GM18505 (cell line): ENCODE measurements at regions not wholly inside any gene's neighbourhood (a gene's known extent, or its start where the extent isn't known, plus 50 kb on each side); places are given as distances from the start of the nearest gene placed in this dataset.
"Not testable (repeated sequence)": the region's sequence is repeated elsewhere in the genome, so short reads cannot be mapped to it uniquely, and the experiment has no call there.

ENCODE experiments used
- ATAC-seq: cut with Tn5 transposase; IDR thresholded peaks from one replicate; pipeline ENCODE4 v1.9.1; 2021; ENCODE audit not compliant: unreplicated experiment
- POLR2A ChIP-seq: IDR thresholded peaks from 4 replicates; pipeline ENCODE4 v1.6.1; 2011; ENCODE audit warnings: borderline replicate concordance; ENCODE audit not compliant: insufficient read depth, insufficient read length; ENCODE audit errors: extremely low read depth

DNA sequence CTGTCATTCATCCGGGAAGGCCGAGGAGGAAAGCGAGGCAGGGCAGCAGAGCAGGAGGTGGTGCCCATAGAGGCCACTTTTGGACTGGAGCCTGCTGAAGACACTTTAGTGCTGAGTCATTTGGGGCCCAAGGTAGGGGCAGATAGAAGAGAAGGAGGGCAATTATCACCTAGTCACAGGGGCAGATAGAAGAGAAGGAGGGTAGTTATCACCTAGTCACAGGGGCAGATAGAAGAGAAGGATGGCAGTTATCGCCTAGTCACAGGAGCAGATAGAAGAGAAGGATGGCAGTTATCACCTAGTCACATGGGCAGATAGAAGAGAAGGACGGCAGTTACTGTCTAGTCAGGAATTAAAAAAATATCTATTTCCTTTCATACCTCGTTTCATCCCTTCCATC lies 1372.6 kb downstream of the FOXD4L5 start:
- not testable (repeated sequence) for ATAC-seq

DNA sequence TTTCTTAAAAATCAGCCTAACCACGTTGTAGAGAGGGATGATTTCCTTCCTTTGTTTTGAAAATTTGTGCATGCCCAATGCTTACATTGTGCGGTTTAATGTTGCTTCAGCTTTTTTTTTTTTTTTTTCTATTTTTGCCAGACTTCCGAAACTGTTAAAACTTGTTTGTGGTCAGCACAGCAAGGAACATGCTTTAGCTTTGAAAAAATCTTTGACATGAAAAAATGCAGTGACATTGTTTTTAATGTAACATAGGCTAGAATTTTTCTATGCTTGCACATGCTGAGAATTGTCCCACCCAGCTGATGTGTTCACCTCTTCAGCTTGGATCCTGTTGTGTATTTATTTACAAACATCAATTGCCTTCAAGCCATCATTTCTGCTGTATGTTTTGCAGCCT lies 1375.9 kb downstream of the FOXD4L5 start:
- not testable (repeated sequence) for ATAC-seq

DNA sequence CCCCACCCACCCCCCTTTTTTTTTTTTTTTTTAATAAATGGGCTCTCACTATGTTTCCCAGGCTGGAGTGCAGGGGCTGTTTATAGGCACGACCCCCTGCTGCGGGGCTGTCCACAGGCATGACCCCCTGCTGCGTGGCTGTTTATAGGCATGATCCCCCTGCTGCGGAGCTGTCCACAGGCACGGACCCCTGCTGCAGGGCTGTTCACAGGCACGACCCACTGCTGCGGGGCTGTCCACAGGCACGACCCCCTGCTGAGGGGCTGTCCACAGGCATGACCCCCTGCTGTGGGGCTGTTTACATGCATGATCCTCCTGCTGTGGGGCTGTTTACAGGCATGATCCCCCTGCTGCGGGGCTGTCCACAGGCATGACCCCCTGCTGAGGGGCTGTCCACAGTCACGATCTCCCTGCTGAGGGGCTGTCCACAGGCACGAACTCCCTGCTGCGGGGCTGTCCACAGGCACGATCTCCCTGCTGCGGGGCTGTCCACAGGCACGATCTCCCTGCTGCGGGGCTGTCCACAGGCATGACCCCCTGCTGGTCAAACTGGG lies 1385.3 kb downstream of the FOXD4L5 start:
- ATAC-seq, result not testable (repeated sequence)

DNA sequence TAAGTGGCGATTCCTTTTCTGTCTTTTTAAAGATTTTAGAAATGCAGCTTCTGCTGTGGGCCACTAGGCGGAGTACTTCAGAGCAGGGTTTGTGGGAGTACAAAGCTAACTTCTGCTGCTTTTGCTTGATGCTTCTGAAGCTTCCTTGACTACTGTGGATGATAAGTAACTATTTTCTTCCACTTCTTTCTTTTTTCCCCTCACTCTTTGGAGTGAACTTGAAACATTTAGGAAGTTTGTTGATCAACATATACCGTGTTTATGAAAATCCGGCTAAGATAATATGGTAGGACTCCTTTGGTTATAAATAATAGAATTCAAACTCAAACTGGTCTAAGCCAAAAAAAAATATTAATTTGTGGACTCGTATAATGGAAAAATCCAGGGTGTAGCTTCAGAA lies 1403.6 kb downstream of the FOXD4L5 start:
- not testable (repeated sequence) for ATAC-seq

DNA sequence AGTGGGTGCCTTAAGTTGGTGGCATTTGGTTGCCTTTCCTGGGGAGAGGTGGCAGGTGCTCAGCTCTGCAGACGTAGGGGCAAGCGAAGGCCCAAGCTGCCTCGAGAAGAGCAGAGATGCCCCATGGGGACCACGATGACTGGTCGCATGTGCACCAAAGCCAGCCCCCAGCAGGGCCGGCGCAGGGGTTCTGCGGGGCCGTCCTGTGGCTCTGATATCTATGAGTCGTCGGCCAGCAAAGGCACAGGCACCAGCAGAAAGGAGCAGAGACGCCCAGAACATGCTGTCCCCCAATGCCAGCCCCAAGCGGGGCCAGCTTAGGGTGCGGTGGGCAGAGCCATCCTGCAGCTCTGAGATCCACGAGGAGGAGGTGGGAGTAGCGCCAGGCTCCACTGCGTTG lies 1408.6 kb downstream of the FOXD4L5 start:
- not testable (repeated sequence) for ATAC-seq

DNA sequence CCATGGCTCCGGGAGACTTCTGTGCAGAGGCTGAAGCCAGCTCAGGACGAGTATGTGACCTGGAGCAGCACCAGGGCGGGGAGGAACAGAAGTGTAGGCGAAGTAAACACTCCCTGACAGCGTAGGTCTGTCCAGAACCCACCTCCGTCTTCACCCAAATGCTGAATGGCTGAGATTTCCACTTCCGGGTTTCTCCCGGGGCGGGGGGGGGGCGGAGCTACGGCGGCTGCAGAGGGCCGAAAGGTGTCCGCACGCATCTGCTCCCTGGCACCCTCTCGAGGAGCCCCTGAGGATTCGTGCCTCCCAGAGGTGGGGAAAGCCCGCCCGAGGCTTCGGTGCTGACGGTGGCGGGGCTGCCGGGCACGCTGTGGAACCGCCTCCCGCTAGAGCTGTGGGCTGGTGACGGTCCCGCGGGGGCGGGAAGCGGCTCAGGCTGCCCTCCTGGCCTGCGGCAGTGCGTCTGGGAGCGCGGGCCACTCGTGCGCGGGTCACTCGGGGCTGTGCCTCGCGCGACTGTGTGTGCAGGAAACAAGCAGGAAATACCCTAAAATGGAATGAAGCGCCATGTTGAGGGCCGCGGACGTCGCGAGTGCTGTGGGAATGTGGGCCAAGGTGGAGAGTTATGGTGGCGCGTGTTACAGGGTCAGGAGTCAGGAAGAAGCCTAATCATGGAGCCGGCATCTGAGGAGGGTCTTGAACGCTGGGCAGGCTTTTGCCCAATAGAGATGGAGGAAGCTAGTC lies 1425.4 kb downstream of the FOXD4L5 start:
- TF ChIP-seq POLR2A, result no peak

DNA sequence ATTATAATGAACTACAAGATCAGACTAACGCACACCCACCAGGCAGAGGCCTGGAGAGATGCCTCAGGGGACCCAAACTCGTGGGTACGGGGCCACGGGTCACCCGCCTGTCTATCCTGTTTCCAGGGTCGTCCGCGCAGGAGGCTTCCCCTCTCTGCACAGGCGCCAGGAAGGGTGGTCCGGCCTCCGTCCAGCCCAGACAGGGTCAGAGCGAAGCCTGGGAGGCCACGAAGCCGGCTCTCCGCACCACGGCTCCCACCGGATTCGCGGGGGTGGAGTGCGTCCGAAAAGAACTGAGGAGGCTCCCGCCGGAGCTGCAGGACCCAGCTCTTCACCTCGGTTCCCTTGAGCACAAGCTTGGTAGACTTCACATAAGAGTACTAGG lies 1425.9 kb downstream of the FOXD4L5 start:
- not testable (repeated sequence) for ATAC-seq

More for the DNA sequence above, 1425.4 kb downstream of the FOXD4L5 start:
- ATAC-seq, result no peak

DNA sequence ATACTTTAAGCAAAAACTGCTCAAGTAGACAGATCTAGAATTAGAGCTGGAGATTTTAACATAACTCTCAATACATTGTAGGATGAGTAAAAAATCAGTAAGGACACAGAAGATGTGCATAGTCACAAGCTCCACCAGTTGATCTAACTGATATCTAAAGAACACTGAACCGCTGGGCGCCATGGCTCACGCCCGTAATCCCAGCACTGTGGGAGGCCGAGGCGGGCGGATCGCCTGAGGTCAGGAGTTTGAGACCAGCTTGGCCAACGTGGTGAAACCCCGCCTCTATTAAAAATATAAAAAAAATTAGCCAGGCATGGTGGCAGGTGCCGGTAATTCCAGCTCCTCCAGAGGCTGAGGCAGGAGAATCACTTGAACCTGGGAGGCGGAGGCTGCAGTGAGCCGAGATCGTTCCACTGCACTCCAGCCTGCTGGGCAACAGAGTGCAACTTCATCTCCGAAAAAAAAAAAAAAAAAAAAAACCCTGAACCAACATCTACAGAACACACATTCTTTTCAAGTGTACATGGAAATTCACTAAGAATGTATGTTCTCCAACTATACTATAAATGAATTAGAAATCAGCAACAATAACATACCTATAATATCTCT lies 1431.8 kb downstream of the FOXD4L5 start:
- ATAC-seq, result not testable (repeated sequence)

DNA sequence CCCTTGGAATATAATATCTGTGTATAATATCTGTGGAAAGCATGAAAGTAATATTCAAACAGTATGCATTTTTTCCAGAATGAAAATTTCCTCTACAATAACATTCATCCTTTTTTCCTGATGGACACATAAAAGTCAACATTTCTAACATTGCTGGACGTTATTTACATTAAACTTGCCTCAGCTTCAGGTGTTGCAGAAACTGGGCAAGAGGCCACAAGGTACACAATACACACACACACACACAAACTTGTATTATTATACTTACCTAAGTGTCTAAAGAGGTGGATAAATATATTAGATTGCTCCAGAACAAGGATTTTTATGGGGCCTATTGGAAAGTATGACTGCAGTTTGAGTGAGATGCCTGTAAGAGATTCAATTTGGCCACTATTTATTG lies 1460.2 kb downstream of the FOXD4L5 start:
- ATAC-seq, result not testable (repeated sequence)

DNA sequence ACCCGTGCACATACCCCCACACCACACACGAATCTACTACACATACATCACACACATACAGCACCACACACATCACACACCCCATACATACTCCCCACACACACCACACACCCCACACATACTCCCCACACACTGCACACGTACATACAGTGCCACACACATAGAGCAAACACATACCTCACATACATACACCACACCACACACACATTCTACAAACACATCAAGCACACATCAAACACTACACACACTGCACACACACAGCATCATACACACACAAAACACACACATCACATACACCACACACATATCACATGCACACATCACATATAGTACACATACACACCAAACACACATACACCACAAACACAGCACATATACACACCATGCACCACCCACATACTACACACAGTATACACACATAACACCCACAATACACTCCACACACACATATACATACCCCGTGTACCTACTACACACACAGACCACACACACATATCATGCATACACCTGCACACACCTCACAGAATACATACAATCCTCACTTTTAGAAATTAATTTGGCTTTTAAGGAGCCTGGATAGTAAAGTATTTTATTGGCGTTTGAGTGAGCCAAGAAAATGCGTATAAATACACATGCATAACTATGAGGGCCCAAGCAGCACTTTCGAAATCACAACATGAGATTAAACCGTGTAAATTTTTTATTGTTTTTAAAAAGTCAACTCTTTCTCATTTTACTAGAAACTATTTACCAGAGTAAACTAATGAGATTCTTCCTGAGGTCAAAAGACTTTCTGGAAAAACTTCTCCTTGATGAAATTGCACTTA lies 1461.4 kb downstream of the FOXD4L5 start:
- not testable (repeated sequence) for ATAC-seq

DNA sequence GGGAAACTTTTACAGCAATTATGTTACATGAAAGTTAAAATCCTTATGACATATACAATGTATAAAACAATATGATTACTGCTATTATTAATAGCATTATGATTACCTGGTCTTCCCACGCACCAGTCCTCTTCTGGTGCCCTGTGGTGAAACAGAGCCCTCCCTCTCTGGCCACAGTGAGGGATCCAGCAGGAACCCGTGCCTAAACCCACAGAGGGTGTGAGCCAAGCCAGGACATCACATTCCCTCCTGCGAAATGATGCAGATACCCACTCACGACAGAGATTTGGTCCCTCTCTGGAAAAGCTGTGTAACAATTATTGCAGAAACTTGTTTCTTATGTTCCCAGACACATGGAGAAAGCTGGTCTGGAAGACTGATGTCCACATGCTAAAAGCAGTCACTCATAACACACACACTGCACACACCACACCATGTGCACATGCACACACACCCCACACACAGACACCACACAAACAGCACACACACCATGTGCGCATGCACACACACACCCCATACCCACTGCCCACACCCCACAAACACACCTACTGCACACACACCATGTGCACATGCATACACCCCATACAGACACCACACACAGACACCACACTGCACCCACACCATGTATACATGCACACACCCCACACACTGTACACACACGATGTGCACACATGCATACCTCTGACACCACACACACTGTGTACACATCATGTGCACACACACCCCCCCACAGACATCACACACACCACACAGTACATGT lies 1462.2 kb downstream of the FOXD4L5 start:
- ATAC-seq, result not testable (repeated sequence)

DNA sequence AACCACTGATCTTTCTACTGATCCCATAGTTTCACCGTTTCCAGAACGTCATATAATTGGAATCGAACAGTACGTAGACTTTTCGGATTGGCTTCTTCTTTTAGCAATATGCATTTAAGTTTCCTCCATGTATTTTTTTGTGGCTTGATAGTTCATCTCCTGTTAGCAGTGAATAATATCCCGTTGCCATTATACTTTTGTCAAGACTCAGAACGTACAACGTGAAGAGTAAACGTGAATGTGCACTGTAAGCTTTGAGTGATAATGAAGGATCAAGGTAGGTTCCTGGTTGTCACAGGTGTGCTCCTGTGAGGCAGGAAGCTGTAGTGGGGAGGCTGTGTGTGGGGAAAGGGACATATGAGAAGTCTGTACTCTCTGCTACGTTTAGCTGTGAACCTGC lies 1463.7 kb downstream of the FOXD4L5 start:
- ATAC-seq, result not testable (repeated sequence)

DNA sequence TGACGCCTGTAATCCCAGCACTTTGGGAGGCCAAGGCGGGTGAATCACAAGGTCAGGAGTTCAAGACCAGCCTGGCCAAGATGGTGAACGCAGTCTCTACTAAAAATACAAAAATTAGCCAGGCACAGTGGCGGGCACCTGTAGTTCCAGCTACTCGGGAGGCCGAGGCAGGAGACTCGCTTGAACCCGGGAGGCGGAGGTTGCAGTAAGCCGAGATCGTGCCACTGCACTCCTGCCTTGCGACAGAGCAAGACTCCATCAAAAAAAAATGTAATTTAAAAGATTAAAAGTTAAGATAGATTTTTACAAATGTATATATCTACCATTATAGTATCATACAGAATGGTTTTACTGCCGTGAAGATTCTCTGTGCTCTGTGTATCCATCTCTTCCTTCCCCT lies 1464.1 kb downstream of the FOXD4L5 start:
- not testable (repeated sequence) for ATAC-seq

DNA sequence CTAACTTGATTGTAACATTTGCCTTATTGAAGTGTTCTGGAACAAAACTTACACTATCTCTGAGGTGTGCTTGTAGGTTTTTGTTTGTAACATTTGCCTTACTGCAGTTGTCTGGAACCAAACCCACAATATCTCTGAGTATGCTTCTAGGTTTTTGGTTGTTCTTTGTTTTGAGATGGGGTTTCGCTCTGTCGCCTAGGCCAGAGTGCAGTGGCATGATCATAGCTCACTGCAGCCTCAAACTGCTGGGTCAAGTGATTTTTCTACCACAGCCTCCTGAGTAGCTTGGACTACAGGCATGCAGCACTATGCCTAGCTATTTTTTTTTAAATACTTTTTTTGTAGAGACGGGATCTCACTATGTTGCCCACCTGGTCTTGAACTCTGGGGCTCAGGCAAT lies 1464.6 kb downstream of the FOXD4L5 start:
- ATAC-seq, result not testable (repeated sequence)
